GM12865 (cell line): ENCODE measurements at regions not wholly inside any gene's neighbourhood (a gene's known extent, or its start where the extent isn't known, plus 50 kb on each side); places are given as distances from the start of the nearest gene placed in this dataset.

ENCODE experiments used
- DNase-seq: peaks from one replicate; pipeline ENCODE4 v3.0.0; 2010; ENCODE audit warnings: low read depth
- H3K4me3 ChIP-seq: 2 replicates; pipeline ENCODE4 v1.5.1; 2011; ENCODE audit warnings: mild to moderate bottlenecking, low read depth, low read length, control low read depth
- TF ChIP-seq, protein P1 (sequence below): IDR thresholded peaks from 2 replicates; pipeline ENCODE4 v1.5.1; 2011; ENCODE audit warnings: low read length, control low read depth, low read depth, inconsistent platforms; ENCODE audit not compliant: insufficient read depth; ENCODE audit errors: missing control alignments

DNA sequence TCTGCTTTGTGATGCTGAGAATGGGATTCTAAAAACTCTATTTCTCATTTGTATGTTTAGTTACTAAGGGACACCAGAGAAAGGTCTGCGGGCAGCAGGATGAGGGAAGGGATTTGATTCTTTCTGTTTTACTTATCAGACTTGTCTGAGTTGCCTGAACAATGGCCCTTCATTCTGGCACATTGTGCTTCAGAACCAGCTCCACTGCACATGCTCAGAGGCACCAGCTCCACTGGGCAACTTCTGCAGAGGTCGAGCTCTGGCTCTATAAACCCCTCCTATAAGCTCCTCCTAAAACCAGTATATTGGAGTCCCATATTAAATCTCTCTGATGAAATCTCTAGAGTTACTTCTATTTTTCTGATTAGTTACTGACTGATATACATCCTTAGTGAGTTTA, 453.2 kb upstream of the CDIN1 start:
- H3K4me3 ChIP-seq, result no peak overlapping the region
- DNase-seq, result no peak
- TF ChIP-seq, protein P1, sequence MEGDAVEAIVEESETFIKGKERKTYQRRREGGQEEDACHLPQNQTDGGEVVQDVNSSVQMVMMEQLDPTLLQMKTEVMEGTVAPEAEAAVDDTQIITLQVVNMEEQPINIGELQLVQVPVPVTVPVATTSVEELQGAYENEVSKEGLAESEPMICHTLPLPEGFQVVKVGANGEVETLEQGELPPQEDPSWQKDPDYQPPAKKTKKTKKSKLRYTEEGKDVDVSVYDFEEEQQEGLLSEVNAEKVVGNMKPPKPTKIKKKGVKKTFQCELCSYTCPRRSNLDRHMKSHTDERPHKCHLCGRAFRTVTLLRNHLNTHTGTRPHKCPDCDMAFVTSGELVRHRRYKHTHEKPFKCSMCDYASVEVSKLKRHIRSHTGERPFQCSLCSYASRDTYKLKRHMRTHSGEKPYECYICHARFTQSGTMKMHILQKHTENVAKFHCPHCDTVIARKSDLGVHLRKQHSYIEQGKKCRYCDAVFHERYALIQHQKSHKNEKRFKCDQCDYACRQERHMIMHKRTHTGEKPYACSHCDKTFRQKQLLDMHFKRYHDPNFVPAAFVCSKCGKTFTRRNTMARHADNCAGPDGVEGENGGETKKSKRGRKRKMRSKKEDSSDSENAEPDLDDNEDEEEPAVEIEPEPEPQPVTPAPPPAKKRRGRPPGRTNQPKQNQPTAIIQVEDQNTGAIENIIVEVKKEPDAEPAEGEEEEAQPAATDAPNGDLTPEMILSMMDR, result no peak

DNA sequence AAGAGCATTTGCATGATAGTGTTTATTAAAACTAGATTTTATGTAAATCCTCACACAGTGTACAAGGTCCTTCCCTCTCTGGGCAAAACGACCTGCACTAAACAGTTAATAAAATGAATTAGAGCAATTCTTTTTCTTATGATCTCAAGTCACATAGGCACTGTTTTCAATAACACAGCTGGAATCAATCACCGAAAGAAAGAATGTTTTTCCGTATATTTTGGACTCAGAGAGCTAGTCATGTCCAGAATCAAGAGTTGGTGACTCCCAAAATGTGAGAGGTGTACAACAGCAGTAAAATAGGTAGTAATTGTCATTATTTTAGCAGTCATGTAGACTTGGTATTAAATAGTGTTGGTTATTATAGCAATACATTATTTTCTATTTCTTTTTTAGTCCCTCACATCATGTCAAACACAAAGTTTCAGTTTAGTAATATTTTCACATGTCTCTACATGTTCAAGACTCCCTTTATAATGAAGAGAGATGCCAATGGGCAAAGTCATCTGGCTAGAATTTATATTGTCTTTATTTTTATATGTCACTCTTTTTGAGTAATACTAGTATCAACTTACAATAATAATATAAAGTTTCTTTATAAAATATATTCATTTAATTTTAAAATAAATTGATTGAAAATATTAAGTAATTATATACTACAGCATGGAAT, 448.6 kb upstream of the CDIN1 start:
- no peak for DNase-seq
- TF ChIP-seq, protein P1, result no peak
- no peak overlapping the region for H3K4me3 ChIP-seq

DNA sequence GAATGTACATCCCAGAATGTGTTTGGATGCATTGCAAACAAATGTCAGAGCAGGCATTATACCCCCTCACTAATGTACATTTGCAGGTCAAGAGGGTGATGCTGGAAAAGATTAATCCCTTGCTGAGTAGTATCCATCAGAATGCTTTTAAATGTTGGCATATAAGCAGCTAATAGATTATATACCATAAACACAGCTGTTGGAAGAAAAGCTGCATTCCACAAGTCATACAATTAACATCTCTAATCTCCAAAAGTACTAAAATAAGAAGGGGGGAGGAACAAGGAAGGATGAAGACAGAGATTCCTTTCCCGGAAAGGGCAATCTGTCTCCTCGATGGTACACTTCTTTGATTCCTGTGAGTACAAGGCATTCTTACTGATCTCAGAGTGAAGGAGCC, 445.7 kb upstream of the CDIN1 start:
- DNase-seq, result no peak
- TF ChIP-seq, protein P1, result no peak
- H3K4me3 ChIP-seq, result no peak overlapping the region

DNA sequence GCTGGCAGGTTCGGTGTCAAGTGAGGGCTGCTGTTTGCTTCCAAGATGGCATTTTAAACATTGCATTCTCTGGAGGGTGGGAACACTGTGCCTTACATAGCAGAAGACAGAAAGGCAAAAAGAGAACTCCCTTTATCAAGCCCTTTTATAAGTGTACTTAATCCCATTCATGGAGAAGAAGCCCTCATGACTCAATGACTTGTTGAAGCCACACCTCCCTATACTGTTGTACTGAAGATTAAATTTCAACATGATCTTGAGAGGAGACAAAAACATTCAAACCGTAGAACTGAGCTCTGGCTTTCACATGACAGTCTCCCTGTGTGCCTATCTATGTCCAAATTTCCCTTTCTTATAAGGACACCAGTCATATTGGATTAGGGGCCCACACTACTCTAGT, 443.4 kb upstream of the CDIN1 start:
- DNase-seq, result no peak
- H3K4me3 ChIP-seq, result no peak overlapping the region
- TF ChIP-seq, protein P1, result no peak

DNA sequence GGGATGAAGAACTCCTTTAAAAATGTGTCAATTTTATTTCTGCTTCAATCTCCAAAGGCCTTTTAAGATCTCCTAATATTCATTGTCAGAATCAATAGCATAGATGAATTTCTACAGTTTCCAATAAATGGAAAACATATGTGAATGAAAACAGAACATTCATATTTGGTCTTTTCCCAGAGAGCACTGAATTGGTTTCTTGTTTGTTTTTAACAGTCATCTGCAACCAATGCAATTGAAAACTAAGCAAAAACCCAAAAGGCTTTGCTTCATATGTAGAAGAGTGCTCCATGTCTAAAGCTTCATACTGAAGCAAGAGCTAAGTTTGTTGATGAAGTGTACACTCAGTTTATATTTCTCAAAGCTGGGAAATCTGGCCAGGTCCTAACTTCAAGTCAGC, 426.5 kb upstream of the CDIN1 start:
- TF ChIP-seq, protein P1, result no peak
- no peak overlapping the region for H3K4me3 ChIP-seq
- no peak for DNase-seq

DNA sequence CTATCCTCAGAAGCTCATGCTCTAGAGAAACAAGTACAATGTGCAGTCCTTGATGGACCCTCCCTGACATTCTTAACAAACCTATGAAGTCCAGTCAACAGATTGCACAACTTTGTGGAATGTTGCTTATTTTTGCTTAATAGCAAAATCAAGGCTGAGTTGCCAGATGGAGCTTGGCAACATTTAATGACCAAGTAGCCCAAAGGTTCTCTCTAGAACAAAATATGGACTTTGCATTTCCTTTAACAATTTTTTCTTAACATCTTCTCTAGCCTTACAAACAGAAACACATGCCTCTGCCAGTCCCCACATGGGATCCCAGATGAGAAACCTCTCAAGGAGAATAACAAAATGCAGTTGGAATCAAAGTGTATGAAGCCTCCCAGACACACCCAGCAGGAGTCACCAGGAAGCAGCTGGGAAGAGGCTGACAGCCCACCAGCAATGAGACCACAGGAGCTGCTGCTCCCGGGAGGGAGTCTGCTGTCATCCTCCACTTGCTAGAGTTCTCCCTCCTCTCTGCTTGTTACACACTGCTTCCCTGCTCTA, 422.5 kb upstream of the CDIN1 start:
- no peak for DNase-seq
- TF ChIP-seq, protein P1, result no peak
- H3K4me3 ChIP-seq, result no peak overlapping the region

DNA sequence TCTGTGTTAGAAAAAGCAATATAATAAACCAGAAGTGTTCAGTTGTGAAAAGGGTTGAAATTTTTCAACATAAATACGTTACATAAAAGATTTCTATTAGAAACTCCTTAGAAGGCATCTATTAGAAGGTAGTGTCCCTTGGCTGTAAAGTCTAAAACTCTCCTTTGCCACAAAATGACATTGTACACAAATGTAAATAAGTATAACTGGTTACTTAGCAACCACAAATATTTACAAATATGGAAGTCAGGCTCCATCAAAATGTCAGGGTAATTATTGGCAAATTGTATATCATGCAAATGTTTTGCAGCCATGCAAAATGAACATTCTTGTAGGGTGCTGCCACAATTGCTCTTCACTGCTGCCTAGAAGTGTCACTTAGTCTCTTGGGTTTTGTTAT, 419.1 kb upstream of the CDIN1 start:
- no peak for DNase-seq
- TF ChIP-seq, protein P1, result no peak
- no peak overlapping the region for H3K4me3 ChIP-seq
